Liver (tissue), 3 donors: ENCODE measurements at regions not wholly inside any gene's neighbourhood (a gene's known extent, or its start where the extent isn't known, plus 50 kb on each side); places are given as distances from the start of the nearest gene placed in this dataset.

Experiments used
- ATF3 ChIP-seq: IDR thresholded peaks from 2 replicates; pipeline ENCODE4 v1.6.1; 2016; ENCODE audit warnings: antibody characterized with exemption
- CTCF ChIP-seq: fragments of 150-350 bp; IDR thresholded peaks from 2 replicates; pipeline ENCODE4 v1.5.1; 2017; ENCODE audit warnings: improper control_type of control experiment, low read depth, low read length; ENCODE audit not compliant: missing input control
- EGR1 ChIP-seq, 2 donors: IDR thresholded peaks; 2 replicates each; pipeline ENCODE4 v1.6.1; 2016 to 2018; ENCODE audit warnings: antibody characterized with exemption in 2 of 2, low read depth in 2 of 2
- FOXA1 ChIP-seq: IDR thresholded peaks from 2 replicates; pipeline ENCODE4 v1.6.1; 2016; ENCODE audit warnings: antibody characterized with exemption
- RAD21 ChIP-seq, 2 donors: IDR thresholded peaks; 2 replicates each; pipeline ENCODE4 v1.6.1; 2016; ENCODE audit warnings: antibody characterized with exemption in 2 of 2, mild to moderate bottlenecking in 2 of 2
- REST ChIP-seq: IDR thresholded peaks from 2 replicates; pipeline ENCODE4 v1.6.1; 2016; ENCODE audit warnings: antibody characterized with exemption, mild to moderate bottlenecking
- RXRA ChIP-seq, 2 donors: IDR thresholded peaks; 2 replicates each; pipeline ENCODE4 v1.6.1; 2017 to 2018; ENCODE audit warnings: antibody characterized with exemption in 2 of 2, mild to moderate bottlenecking in 1 of 2
- YY1 ChIP-seq: IDR thresholded peaks from 2 replicates; pipeline ENCODE4 v1.6.1; 2016; ENCODE audit warnings: antibody characterized with exemption, mild to moderate bottlenecking
- donor health status: healthy.
- donor health status: healthy.

- TF ChIP-seq CTCF, result no peak
- no peak for TF ChIP-seq EGR1 (IDR thresholded peaks at IDR 0.05; ENCODE audit: low read depth in 2 of 2)
- no peak for TF ChIP-seq RAD21 (IDR thresholded peaks at IDR 0.05)
- TF ChIP-seq REST, result no peak
- no peak for TF ChIP-seq FOXA1
- no peak for TF ChIP-seq ATF3
- no peak for TF ChIP-seq YY1
- no peak for TF ChIP-seq RXRA (IDR thresholded peaks at IDR 0.05)
Observed at GRCh38 chr4:10305816-10306215, 151.4 kb downstream of the ZNF518B start.
